Bone marrow (tissue), 2 donors: ENCODE measurements at regions not wholly inside any gene's neighbourhood (a gene's known extent, or its start where the extent isn't known, plus 50 kb on each side); places are given as distances from the start of the nearest gene placed in this dataset.
"Not testable (repeated sequence)": the region's sequence is repeated elsewhere in the genome, so short reads cannot be mapped to it uniquely, and the experiment has no call there.

Experiments used
- DNase-seq, 2 donors: peaks; one replicate each; lab custom pipeline; 2025; lab: John Stamatoyannopoulos, UW

DNA sequence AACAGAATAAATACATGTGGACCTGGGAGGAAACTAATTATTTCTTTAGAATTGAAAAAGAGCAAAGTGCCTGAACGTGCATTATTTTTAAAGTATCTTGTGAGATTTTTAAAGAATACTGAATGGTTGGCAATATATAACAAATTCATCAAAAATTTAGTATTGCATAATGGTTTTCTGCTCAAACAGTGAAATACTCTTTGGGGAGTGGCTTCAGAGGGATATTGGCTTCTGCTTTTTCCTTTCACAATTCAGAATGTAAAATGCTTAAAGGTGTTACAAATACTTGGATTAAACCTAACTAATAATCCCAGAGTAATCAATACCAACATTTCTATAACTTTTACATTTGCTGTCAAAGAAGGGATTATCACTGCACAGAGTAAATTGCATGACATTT, 379.3 kb upstream of the CHD1 start:
- DNase-seq = no peak

DNA sequence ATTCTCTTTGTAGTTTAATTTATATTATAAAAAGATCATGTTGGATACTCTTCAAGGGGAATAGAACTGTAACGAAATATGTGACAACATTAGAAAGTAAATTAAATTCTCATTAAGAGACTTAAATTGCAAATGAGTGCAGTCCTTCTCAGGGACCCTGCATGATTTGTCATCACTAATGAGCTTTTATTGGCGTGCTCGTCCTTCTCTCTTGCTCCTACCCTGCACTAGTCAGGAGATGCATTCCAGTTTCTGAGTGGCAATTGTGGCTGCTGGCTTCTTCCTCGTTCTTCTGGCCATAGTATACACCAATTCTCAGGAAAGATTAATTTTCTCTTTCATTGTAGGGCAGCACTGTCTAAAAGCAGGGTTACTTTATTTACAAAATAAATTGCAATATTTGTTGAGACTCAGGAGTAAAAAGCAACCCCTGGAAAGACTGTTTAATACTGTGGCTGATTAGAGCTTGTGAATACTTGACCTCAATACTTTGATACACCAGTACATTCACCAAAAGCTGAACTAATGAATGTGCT, 376.3 kb upstream of the CHD1 start:
- no peak for DNase-seq

DNA sequence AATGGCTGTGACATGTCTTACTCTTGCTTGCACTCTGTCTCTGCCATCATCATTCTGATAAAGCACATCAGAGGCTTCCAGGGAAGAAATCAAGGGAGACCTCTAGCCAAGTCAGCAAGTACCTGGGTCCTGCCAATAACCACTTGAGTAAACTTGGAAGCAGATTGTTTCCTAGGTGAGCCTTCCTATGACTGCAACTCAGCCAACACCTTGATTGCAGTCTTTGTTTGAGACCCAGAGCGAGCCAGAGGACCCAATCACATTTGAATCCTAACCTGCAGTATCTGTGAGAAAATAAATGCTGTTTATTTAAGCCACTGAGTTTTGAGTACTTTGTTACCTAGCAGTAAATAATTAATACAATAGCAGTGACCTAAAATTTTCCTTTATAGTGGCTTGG, 356.8 kb upstream of the CHD1 start:
- DNase-seq = no peak

DNA sequence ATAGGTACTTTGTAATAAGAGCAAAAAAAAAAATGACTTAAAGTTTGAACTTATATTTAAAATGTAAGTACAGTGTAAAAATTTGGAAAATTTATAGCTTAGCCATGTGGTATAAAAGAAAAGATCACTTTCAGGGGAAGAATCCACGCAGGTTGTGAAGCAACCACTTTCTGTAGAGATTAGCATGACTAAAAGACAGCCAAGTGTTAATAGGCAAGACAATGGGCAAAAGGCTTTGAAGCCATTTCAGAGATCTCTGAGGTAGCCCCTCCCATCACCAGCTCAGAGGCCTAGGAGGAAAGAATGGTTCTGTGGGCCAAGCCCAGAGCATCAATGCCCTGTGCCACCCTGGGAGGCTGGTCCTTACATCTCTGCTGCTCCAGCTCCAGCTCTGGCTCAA, 346.3 kb upstream of the CHD1 start:
- DNase-seq = no peak

- DNase-seq = no peak
These were observed 343.8 kb upstream of the CHD1 start for GRCh38 chr5:99272576-99272975.

DNA sequence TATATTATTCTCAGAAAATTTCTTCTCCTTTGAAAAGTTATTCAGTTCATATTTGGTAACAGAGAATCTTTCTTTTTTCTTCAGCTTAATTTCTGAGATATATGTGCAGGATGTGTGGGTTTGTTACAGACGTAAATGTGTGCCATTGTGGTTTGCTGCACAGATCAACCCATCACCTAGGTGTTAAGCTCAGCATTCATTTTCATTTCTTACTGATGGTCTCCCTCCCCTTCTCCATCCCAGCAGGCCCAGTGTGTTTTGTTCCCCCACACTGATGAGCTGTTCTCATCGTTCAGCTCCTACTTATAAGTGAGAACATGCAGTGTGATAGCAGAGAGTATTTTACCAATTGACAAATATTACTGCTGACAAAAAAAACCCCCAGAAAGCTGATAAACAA, 330.0 kb upstream of the CHD1 start:
- DNase-seq = no peak

- no peak for DNase-seq
These were observed 319.3 kb upstream of the CHD1 start for GRCh38 chr5:99248066-99248465.

DNA sequence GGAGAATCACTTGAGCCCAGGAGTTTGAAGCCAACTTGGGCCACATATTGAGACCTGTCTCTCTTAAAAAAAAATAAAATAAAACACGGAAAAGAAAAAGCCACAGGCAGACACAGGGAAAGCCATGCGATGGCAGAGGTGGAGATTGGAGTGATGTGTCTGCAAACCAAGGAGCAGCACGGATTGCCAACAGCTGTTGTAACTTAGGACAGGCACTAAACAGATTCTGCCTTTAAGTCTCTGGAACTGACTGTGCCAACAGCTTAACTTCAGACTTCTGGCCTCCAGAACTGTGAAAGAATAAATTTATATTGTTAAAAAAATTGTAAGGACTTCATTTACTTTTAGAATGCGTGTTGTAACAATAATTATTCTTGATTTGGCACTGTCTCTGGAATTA, 318.5 kb upstream of the CHD1 start:
- DNase-seq = no peak

DNA sequence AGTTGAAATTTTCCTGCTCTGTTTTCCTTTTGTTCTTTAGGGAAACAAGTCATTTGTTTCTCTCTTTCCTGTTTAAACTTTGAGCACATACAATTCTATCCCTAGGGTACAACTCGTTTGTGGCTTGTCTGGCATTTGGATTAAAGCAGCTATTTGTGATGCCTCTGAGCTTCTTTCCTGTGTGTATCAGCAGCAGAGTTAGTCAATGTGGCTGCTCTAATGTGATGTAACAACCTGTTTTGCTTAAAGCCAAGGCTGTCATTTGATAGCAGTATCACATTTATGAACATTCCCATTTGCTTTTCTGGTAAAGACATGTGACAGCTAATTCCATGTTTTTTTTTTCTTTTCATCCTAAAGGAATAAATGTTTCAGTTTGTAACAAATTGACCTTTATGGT, 314.3 kb upstream of the CHD1 start:
- no peak for DNase-seq

DNA sequence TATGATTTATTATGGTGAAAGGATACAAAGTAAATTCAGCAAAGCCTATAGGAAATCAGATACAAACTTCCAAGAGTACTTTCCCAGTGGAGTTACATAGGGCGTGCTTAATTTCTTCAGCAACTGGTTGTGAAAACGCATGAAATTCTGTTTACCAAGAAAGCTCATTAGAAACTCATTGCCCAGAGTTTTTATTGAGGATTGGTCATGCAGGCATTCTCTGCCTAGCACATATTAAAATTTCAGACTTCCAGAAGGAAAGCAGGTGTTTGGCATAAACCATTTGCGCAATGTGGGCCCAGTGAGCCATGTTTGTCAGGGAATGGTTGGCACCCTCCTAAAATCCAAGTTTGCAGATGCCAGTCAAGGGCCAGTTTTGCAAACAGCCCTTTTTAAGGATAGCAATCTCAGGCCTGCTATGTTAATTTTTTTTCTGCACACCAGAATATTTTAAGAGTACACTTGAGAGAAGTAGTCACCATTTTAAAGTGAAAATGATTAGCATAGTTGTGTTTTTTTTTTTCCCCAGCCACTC, 311.1 kb upstream of the CHD1 start:
- DNase-seq = no peak

DNA sequence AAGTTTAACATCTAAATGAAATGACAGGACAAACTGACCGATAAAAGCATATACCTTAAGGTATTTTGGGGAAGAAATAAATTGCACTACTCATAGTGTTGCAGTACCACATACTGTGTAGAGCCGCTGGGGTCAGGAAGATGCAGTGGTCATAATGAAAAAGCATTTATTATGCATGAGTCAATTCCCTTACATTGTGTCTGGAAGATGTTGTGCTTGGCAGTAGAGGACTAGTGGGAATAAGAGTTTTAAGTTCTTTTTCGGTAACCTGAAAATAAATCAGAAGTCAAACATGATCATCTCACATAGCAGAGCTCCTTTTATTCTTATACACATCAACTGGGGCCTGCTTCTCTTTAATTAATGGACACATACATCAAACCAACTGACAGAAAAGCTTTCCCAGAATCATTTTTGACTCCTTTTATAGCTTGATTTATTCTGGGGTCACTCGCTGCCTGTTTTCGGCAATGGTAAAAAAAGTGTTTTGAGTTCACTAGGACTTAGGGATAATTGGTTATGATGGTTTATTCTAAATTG, 262.5 kb upstream of the CHD1 start:
- no peak for DNase-seq

DNA sequence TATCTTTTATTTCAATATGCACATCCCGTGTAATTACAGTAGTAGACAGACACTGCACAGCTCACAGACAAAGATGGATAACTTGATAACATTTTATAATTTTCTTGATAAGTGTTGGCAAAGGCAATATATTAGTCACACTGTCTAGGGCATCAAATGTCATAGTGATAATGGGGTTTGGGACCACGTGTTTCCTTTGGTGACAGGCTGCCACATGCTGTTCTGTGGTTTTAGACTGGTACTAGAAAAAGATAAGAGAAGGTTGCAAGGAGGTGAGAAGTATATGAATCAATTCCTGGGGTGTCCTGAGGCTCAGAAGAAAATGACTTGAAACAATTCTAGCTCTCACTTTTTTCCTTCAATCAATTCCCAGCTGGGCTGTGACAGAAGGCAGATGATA, 258.8 kb upstream of the CHD1 start:
- no peak for DNase-seq

GRCh38 chr5:99179206-99179605, 250.4 kb upstream of the CHD1 start:
- DNase-seq = no peak

GRCh38 chr5:99177796-99178195, 249.0 kb upstream of the CHD1 start:
- DNase-seq = no peak

DNA sequence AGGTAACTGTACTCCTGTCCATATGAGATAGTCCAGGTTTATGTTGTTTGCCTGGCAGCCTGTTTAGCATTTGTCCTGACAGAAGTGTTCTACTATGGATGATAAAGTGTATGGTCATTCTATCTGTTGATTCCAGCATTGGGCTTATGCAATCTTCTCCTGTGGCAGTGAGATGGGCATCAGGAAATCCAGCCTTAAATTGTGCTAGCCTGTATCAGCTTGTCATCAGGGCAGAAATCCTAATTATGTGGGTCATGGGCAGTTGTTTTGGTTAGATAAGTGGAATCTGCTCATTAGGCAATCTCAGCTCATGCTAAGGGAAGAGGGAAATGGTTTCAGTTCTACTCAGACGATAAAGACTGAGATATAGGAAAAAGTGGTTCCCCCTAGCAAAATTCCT, 247.4 kb upstream of the CHD1 start:
- DNase-seq = no peak

GRCh38 chr5:99169309-99169708, 240.5 kb upstream of the CHD1 start:
- no peak for DNase-seq

DNA sequence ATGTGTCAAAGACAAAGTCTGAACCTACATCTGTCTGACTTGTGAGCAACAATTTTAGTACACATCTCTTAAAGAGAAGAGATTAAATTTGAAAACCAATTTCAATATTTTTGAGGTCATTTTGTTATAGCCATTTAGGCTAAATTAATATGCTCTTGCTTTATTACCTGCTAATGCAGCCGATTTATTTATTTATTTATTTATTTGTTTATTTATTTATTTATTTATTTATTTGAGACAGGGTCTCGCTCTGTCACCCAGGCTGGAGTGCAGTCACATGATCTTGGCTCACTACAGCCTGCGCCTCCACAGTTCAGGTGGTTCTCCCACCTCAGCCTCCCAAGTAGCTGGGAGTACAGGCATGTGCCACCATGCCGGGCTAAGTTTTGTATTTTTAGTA, 232.7 kb upstream of the CHD1 start:
- DNase-seq = not testable (repeated sequence)

DNA sequence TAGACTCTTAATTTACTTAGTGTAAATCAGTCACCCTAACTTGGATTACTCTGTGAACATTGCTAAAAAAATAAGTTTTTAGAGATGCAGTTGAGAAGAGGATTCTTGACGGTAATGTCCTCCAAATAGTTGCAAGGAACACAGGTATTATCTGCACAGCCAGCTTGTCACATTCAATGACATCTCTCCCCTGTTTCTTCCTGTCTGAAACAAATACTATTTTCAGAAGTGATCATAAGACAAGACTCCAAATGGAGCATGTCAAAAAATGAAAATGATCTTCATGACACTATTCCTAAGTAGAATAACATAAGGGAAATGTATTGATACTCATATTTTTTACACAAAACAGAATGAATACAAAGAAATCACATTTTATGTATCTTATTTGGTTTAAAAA, 227.9 kb upstream of the CHD1 start:
- no peak for DNase-seq

GRCh38 chr5:99143283-99143795, 214.5 kb upstream of the CHD1 start:
- DNase-seq = not testable (repeated sequence)

GRCh38 chr5:99141534-99142128, 212.8 kb upstream of the CHD1 start:
- DNase-seq = no peak

DNA sequence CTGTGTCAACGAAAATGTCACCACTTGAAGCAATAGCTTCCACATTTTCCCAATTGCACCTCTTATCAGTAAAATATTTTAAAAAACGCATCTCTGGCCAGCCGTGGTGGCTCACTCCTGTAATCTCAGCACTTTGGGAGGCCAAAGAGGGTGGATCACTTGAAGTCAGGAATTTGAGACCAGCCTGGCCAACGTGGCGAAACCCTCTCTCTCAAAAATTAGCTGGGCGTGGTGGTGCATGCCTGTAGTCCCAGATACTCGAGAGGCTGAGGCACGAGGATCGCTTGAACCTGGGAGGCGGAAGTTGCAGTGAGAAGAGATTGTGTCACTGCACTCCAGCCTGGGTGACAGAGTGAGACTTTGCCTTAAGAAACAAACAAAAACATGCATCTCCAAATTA, 210.1 kb upstream of the CHD1 start:
- no peak for DNase-seq

DNA sequence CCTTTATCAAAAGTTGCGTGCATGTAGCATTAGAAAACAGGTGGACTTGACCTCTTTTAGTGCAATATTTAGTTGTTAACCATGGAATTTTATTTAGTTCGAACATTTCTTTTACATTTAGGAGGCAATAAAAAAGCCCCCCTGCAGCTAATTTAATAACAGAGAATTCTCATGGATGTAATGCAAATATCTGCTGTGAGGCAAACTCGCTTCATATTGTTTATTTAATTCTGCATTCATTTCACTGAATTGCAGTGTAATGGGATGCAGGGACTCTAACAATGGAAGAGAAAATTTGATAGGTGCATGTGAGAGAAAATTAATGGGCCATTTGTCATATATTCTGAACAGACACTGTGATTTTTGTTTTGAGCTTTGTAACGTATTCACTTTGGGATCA, 205.1 kb upstream of the CHD1 start:
- DNase-seq = no peak

DNA sequence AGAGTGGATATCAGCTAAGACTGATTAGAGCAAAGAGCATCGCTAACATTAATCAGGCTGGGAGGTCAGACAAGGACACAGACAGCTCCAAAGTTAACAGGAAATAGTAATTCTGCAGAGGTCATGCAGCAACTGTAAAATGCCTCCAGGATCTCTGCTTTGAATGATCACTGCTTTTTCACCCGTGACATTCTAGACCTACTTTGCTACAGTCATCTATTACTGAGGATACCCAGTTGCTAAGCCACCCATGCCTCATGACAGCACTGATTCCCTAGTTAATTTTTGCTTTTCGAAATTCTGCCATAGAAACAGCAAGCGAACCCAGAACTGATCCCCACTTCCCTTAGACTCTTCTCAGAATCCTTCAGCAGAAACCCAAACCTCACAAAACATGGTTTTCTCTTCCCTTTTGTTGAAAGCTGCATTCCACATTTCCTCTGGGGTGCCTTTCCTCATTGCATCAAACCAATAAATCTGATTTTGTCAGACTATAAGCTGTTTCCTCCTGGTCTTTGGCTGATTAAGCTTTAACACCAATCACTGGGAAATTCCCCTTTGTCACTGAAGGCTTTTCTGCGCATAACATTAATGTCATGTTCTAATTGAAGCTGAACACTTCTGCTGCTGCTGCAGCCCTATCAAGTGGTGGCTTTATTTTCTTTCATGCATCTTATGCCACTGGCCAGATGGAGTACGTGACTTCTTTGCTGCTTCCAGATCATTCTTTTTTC, 201.1 kb upstream of the CHD1 start:
- DNase-seq = no peak
